HG03060 (cell line): ENCODE measurements at regions not wholly inside any gene's neighbourhood (a gene's known extent, or its start where the extent isn't known, plus 50 kb on each side); places are given as distances from the start of the nearest gene placed in this dataset.

ENCODE experiments used
- ATAC-seq: cut with Tn5 transposase; IDR thresholded peaks from one replicate; pipeline ENCODE4 v1.9.1; 2021; ENCODE audit warnings: low read depth, moderate number of reproducible peaks; ENCODE audit not compliant: unreplicated experiment

DNA sequence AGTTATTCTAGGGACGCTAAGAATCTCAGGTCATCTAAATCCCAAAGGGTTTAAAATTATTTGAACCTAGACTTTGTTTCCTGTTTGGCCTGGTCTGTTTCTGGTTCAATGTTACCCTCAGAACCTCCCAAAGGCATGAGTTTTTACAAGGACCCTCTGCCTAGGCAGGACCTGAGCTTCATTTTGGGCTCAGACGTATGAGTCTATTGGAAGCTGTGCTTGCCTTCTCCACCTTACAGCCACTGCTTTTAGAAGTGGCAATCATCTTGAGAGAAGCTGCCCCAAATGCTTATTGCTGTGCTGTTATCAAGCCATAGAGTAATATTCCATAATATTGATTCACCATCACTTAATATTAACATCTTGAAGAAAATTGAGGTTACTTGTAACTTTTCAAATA lies 510.4 kb downstream of the TLE4 start:
- ATAC-seq = no peak

GRCh38 chr9:80078826-80079225 lies 507.1 kb downstream of the TLE4 start:
- ATAC-seq = no peak

GRCh38 chr9:80077059-80077458 lies 505.3 kb downstream of the TLE4 start:
- ATAC-seq = no peak

- no peak for ATAC-seq
Observed at GRCh38 chr9:80076162-80076561, 504.4 kb downstream of the TLE4 start.

DNA sequence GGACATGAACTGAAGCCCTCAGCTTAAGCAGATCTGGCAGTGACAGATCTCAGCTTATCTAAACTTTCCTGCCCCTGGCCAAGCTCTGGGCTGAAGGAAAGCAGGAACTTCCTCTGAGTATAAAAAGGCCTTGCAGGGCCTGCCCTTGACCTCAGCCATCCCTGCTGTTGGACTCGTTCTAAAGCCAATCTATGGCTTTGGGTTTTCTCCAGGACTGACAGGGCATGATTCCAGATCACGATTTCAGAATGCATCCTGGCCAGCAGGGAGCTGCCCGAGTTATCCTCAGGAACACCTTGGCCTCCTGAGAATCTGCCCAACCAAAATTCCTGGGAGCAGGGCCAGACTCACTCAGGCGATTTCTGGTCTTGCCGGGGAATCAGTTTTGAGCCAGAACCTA lies 502.7 kb downstream of the TLE4 start:
- ATAC-seq = no peak

DNA sequence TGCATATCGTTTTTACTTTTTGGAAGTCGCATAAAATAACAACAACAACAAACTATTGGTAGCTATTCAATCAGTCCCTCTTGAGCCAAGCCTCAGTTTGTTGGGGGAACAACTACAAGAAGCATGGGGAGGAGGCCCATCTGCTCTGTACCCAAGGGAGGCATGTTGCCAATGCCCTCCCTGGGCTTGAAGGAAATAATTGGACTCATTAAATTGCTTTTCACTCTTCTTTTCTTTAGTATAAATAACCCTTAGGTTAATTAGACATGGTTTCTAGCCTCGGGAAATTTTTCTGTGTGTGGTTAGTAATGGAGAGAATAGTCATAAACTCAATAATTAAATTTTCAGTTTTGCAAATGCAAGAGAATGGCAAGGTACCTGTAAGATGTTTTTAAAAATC lies 500.7 kb downstream of the TLE4 start:
- no peak for ATAC-seq

DNA sequence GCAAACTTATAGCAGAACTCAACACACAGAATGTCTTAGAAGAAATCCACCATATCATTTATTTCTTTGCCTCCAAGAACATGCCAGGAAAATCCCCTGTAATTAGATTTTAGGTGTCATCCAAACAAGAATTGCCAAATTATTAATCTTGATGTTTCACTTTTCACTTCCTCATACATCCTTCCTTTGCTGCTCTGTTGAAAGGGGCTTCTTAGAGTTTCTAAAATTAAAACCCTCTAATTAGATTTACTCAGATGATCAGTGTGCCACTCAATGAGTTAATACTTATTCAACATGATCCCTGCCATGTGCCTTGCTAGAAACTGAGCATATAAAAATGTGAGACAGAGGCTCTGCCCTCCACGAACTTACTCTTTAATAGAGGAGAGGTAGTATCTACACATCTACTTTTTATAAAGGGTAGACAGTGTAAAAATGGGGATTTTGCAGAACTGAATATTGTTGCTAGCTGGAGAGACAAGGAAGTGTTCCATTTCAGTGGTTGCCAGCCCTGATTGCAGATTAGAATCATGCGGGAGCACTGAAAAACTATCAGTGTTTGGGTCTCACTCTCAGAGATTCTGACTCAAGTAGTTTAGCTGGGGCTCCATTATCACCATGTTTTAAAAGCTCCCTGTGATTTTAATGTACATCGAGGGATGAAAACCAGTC lies 498.4 kb downstream of the TLE4 start:
- ATAC-seq = no peak

DNA sequence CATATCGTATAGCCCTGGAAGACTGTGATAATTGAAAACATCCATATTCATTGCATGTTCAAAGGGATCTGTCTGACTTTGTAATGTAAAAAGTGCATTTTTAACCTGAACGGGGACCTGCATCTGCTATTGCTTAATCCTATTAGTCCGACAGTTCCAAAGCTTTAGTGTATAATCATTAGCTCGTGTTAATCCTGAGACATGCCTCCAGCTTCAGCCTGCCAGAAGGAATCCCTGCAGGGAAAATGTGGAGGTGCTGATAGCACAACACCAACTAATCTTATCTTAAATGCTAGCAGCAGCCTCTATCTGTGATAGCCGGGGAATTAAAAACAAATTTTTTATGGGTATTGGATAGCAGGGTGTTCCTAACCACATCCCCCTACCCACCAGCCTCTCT lies 495.2 kb downstream of the TLE4 start:
- no peak for ATAC-seq

DNA sequence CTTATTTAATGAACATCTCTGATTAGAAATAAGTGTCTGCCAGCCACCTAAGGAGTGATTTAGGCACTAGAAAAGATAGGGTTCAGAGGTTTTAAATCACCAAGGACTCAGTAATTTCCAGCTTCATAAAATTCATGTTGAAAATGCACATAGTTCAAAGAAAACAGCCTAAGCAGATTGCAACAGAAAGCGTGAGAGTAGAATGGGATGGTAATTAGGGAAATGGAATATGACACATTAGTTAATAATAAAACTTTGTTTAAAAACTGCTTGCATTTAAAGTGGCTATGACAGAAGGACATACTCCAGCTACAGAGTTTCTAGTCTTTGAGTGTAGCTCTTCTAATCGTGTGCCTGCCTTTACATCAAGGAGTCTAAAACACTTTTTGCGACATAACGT lies 490.8 kb downstream of the TLE4 start:
- ATAC-seq = no peak

- no peak for ATAC-seq
Observed at GRCh38 chr9:80061940-80062339, 490.2 kb downstream of the TLE4 start.

GRCh38 chr9:80061096-80061495 lies 489.3 kb downstream of the TLE4 start:
- ATAC-seq = no peak

GRCh38 chr9:80059979-80060378 lies 488.2 kb downstream of the TLE4 start:
- ATAC-seq = no peak

DNA sequence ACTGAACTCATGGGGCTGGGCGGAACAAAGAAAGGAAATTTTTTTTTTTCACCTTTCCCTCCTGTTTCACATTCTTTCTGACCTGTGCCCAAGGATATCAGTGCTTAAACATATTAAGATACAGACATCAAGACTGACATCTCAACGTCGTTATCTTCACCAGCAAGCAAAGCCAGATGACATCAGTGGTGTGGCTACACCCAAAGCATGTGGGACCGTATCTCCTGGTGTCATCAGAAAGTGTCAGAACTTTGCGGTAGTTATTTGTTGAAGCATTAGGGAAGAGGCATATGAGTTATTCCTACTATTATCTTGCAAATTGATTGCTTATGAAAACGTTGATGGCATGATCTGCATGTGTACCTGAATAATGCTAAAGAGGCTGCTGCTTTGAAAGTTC lies 487.4 kb downstream of the TLE4 start:
- no peak for ATAC-seq

- no peak for ATAC-seq
Observed at GRCh38 chr9:80052830-80053229, 481.1 kb downstream of the TLE4 start.

GRCh38 chr9:80049096-80049782 lies 477.5 kb downstream of the TLE4 start:
- no peak for ATAC-seq

DNA sequence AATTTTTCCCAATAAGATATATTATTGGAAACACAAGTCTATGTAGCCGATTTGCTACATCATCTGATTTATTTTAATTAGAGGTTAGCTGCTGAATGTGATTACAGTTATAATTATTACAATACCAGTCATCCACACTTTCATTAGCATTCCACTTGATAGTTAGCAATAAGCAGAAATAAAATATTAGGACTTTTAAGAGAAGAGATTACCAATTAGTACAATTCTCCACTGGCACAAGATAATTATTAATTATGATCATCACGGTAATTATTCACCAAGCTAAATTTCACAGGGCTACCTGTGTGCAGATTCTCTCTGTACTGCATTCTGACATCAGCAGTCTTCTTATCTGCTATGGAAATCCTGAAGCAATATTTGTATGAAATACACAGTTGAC lies 474.7 kb downstream of the TLE4 start:
- no peak for ATAC-seq

DNA sequence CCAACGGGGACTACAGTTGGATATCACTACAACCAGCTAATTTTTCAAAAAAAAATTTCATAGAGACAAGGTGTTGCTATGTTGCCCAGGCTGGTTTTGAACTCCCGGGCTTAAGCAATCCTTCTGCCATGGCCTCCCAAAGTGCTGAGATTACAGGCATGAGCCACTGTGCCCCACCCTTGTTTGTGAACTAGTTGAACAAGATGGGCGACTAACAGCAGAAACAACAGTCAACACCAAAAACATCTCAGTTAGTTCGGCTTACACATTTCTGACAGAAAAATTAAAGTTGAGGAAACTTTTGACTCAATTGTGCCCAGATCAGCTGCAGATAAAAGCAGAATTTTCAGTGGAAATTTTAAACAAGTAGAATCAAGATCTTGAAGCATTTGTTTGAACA lies 470.1 kb downstream of the TLE4 start:
- no peak for ATAC-seq

GRCh38 chr9:80040457-80040856 lies 468.7 kb downstream of the TLE4 start:
- no peak for ATAC-seq

GRCh38 chr9:80030801-80031200 lies 459.0 kb downstream of the TLE4 start:
- no peak for ATAC-seq

DNA sequence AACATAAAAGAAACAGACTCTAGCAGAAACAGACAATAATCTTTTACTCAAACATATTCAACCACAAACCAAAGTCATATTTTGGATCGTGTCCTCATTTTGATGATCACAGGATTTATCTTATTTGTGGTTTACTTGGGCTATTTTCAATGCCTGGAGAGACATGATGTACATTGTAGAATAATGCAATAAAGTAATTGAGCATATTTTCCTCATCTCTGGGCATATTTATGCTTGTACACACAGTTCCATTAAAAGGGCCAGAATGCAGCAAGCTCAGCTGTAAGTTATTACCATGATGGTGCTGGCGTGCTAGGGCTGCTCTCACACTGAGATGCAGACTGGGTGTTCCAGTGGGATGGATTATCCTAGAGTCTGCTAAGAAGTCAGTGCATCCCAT lies 456.7 kb downstream of the TLE4 start:
- ATAC-seq = no peak

DNA sequence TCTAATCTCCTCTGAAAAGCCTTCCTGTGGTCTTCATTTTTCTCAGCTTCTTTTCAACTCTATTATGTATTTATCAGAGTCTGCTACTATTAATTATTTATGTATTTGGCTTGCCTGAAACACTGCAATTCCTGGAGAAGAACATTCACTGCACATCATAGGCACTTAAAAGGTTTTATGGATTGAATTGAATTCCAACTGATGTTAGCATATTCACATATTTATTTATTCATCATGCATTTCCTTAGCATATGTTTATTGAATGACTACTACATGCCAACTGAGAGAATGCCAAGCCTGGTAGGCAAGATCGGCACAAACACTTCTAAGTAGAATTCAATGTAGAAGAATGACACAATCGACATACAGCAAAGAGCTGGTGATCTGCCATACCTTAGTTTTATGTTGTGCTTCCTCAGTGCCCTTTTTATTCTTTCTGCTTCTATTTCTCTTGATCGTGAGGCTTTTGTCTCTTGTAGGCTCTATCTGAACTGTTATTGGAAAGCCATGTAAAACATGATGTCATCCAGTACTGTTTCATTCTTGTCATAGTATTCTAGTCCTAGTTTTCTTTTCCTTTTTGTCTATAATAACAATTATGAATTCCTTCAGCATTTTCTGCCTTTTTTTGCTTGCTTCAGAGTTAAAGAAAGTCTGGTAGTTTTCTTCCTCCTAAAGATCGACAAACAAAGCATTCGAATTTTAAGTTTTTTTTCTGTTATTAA lies 454.2 kb downstream of the TLE4 start:
- ATAC-seq = no peak

- ATAC-seq = no peak
Observed at GRCh38 chr9:80025131-80025530, 453.4 kb downstream of the TLE4 start.
